IMR-90 (cell line): ENCODE measurements at regions not wholly inside any gene's neighbourhood (a gene's known extent, or its start where the extent isn't known, plus 50 kb on each side); places are given as distances from the start of the nearest gene placed in this dataset.

ENCODE experiments used
- ATAC-seq: fragments of 200-7000 bp; cut with Tn5 transposase; 2 replicates; pipeline ENCODE4 v1.9.1; 2020; ENCODE audit warnings: low read depth, mild to moderate bottlenecking, moderate library complexity
- BruUV-seq: library from RNA; stranded (reverse); fragments of 400-500 nt; replicated peaks from 2 replicates; lab custom pipeline; 2021; lab: Mats Ljungman, UMichigan
- CTCF ChIA-PET: fragments of 300-600 bp; formaldehyde crosslinking; extraction: SDS; loops from one replicate; lab custom pipeline; 2021; ENCODE audit warnings: antibody characterized with exemption; lab: Yijun Ruan, JAX
- POLR2A ChIA-PET: fragments of 300-600 bp; sonication (Branson Sonifier 250); formaldehyde crosslinking; loops from one replicate; lab custom pipeline; 2022; ENCODE audit warnings: antibody characterized with exemption; ENCODE audit not compliant: unreplicated experiment; lab: Charles Lee
- DNase-seq: peaks from one replicate; pipeline ENCODE4 v3.0.0; 2013
- H2AFZ ChIP-seq: replicated peaks from 2 replicates; pipeline ENCODE3; 2013; ENCODE audit warnings: low read length, mild to moderate bottlenecking; ENCODE audit not compliant: poor library complexity
- H2AK5ac ChIP-seq: 2 replicates; pipeline ENCODE4 v1.6.1; 2013; ENCODE audit warnings: low read depth, low read length, inconsistent platforms
- H2AK9ac ChIP-seq: replicated peaks from 2 replicates; pipeline ENCODE3; 2013; ENCODE audit warnings: mild to moderate bottlenecking, low read depth, low read length, moderate library complexity; ENCODE audit not compliant: poor library complexity
- H2BK120ac ChIP-seq: 2 replicates; pipeline ENCODE4 v1.6.1; 2013; ENCODE audit warnings: low read depth, low read length, inconsistent platforms
- H2BK15ac ChIP-seq: 3 replicates; pipeline ENCODE4 v1.6.1; 2013; ENCODE audit warnings: low read depth, low read length, inconsistent platforms
- H2BK20ac ChIP-seq: 2 replicates; pipeline ENCODE4 v1.6.1; 2013; ENCODE audit warnings: low read depth, mild to moderate bottlenecking, inconsistent platforms, low read length, moderate library complexity
- H2BK5ac ChIP-seq: 2 replicates; pipeline ENCODE4 v1.6.1; 2013; ENCODE audit warnings: mild to moderate bottlenecking, low read depth, low read length, inconsistent platforms; ENCODE audit not compliant: poor library complexity, severe bottlenecking
- H3K14ac ChIP-seq: replicated peaks from 2 replicates; pipeline ENCODE4 v1.6.1; 2013; ENCODE audit warnings: low read depth, low read length, inconsistent platforms
- H3K18ac ChIP-seq: 2 replicates; pipeline ENCODE4 v1.6.1; 2013; ENCODE audit warnings: low read depth, low read length, control low read depth
- H3K23ac ChIP-seq: 2 replicates; pipeline ENCODE4 v1.6.1; 2013; ENCODE audit warnings: low read depth, low read length, inconsistent platforms
- H3K27ac ChIP-seq: 2 replicates; pipeline ENCODE4 v1.5.1; 2013; ENCODE audit warnings: mild to moderate bottlenecking, control low read depth, low read length; ENCODE audit not compliant: insufficient read depth
- H3K27me3 ChIP-seq: 2 replicates; pipeline ENCODE4 v1.6.1; 2013; ENCODE audit warnings: low read length; ENCODE audit not compliant: control insufficient read depth, insufficient read depth
- H3K36me3 ChIP-seq: 2 replicates; pipeline ENCODE4 v1.6.1; 2013; ENCODE audit warnings: low read length, mixed read lengths; ENCODE audit not compliant: control insufficient read depth, insufficient read depth
- H3K4ac ChIP-seq: 2 replicates; pipeline ENCODE4 v1.6.1; 2013; ENCODE audit warnings: low read depth, low read length, inconsistent platforms
- H3K4me1 ChIP-seq: 2 replicates; pipeline ENCODE4 v1.6.1; 2013; ENCODE audit warnings: low read length, mixed read lengths; ENCODE audit not compliant: control insufficient read depth, insufficient read depth
- H3K4me2 ChIP-seq: 2 replicates; pipeline ENCODE4 v1.6.1; 2013; ENCODE audit warnings: low read depth, mild to moderate bottlenecking, control low read depth, low read length, moderate library complexity
- H3K4me3 ChIP-seq: 2 replicates; pipeline ENCODE4 v1.5.1; 2013; ENCODE audit warnings: low read depth, mild to moderate bottlenecking, control low read depth, low read length, moderate library complexity; ENCODE audit not compliant: insufficient read depth
- H3K56ac ChIP-seq: 2 replicates; pipeline ENCODE4 v1.6.1; 2013; ENCODE audit warnings: low read length, inconsistent platforms; ENCODE audit not compliant: insufficient read depth; ENCODE audit errors: extremely low read depth
- H3K79me1 ChIP-seq, 2 experiments: 2 replicates each; pipeline ENCODE4 v1.6.1; 2013; ENCODE audit warnings: low read length in 2 of 2, inconsistent platforms in 1 of 2, low read depth in 1 of 2
- H3K9ac ChIP-seq: 2 replicates; pipeline ENCODE4 v1.6.1; 2013; ENCODE audit warnings: low read depth, low read length, control low read depth
- H3K9me1 ChIP-seq: 2 replicates; pipeline ENCODE4 v1.6.1; 2013; ENCODE audit warnings: low read length, inconsistent platforms; ENCODE audit not compliant: insufficient read depth
- H3K9me3 ChIP-seq: 2 replicates; pipeline ENCODE4 v1.6.1; 2013; ENCODE audit warnings: low read length; ENCODE audit not compliant: control insufficient read depth, insufficient read depth
- H4K20me1 ChIP-seq: 2 replicates; pipeline ENCODE4 v1.6.1; 2013; ENCODE audit warnings: low read length, inconsistent platforms; ENCODE audit not compliant: insufficient read depth
- H4K5ac ChIP-seq: 2 replicates; pipeline ENCODE4 v1.6.1; 2013; ENCODE audit warnings: mild to moderate bottlenecking, low read depth, low read length, control low read depth
- H4K8ac ChIP-seq, 2 experiments: 2 replicates each; pipeline ENCODE4 v1.6.1; 2013; ENCODE audit warnings: low read depth in 2 of 2, low read length in 2 of 2, control low read depth in 1 of 2, inconsistent platforms in 1 of 2
- H4K91ac ChIP-seq: 2 replicates; pipeline ENCODE4 v1.6.1; 2013; ENCODE audit warnings: low read depth, low read length, inconsistent platforms; ENCODE audit not compliant: insufficient read depth
- CHD1 ChIP-seq: IDR thresholded peaks from 2 replicates; pipeline ENCODE4 v1.6.1; 2012; ENCODE audit warnings: low read depth, low read length, improper control_type of control experiment
- CTCF ChIP-seq: conservative IDR thresholded peaks from 2 replicates; pipeline ENCODE4 v1.5.1; 2012; ENCODE audit warnings: mild to moderate bottlenecking, low read depth, low read length, improper control_type of control experiment
- ELK1 ChIP-seq: fragments of 150-350 bp; IDR thresholded peaks from 2 replicates; pipeline ENCODE4 v1.6.1; 2016; ENCODE audit warnings: low read depth, mild to moderate bottlenecking, low read length, moderate library complexity, borderline replicate concordance
- MAFK ChIP-seq: IDR thresholded peaks from 2 replicates; pipeline ENCODE4 v1.6.1; 2012; ENCODE audit warnings: low read depth, low read length, improper control_type of control experiment
- MAZ ChIP-seq: IDR thresholded peaks from 2 replicates; pipeline ENCODE4 v1.6.1; 2012; ENCODE audit warnings: low read depth, mild to moderate bottlenecking, low read length, improper control_type of control experiment, moderate library complexity, borderline replicate concordance
- NFE2L2 ChIP-seq: fragments of 150-350 bp; IDR thresholded peaks from 2 replicates; pipeline ENCODE4 v1.6.1; 2016; ENCODE audit warnings: low read depth, mild to moderate bottlenecking, low read length
- RAD21 ChIP-seq: IDR thresholded peaks from 2 replicates; pipeline ENCODE4 v1.6.1; 2012; ENCODE audit warnings: low read length, improper control_type of control experiment
- RFX5 ChIP-seq: IDR thresholded peaks from 2 replicates; pipeline ENCODE4 v1.8.0; 2012; ENCODE audit warnings: low read depth, mild to moderate bottlenecking, low read length, moderate library complexity
- SMC3 ChIP-seq: fragments of 150-350 bp; IDR thresholded peaks from 2 replicates; pipeline ENCODE4 v1.6.1; 2016; ENCODE audit warnings: low read depth, mild to moderate bottlenecking, antibody characterized with exemption, low read length, moderate library complexity
- USF2 ChIP-seq: fragments of 150-350 bp; IDR thresholded peaks from 2 replicates; pipeline ENCODE4 v1.6.1; 2017; ENCODE audit warnings: mild to moderate bottlenecking, antibody characterized with exemption, low read length, low read depth
- WGBS, 2 experiments: methylation state at CpG; one replicate each; pipeline versions ENCODE4 v1.1.5 to v1.1.7; 2013; ENCODE audit warnings: missing lambda C conversion rate in 2 of 2; ENCODE audit not compliant: insufficient read length in 1 of 2; ENCODE audit errors: extremely low coverage in 2 of 2; 5-methylcytosine and 5-hydroxymethylcytosine counted together
- dilution Hi-C: fragments of 300-500 bp; cut with HindIII; formaldehyde crosslinking; loops from one replicate; pipeline ENCODE4 v1.14.3; 2018; ENCODE audit warnings: low sequenced_read_pairs; ENCODE audit not compliant: unreplicated experiment
- in situ Hi-C: fragments of 300-500 bp; cut with MboI; formaldehyde crosslinking; loops from 3 replicates; pipeline ENCODE4 v1.14.3; 2019; ENCODE audit warnings: low sequenced_read_pairs, inconsistent platforms, mixed read lengths
- intact Hi-C: fragments of 100-400 bp; cut with micrococcal nuclease; formaldehyde crosslinking; loops from 2 replicates; pipeline ENCODE4 v1.10.0; 2022

- Histone ChIP-seq H2AK9ac (no peak overlapping the region), H2BK20ac (no peak overlapping the region), H3K9me3 (peaks cover 2% of the 10 kb centered on the region), H3K27me3 (no peaks in the 10 kb centered on the region), H2AK5ac (no peak overlapping the region), H3K18ac (no peak overlapping the region), H3K23ac (no peak overlapping the region), H3K9me1 (no peaks in the 10 kb centered on the region), H4K20me1 (no peaks in the 10 kb centered on the region), H3K27ac (no peak overlapping the region), H2BK5ac (no peak overlapping the region), H3K9ac (no peak overlapping the region), H2AFZ (no peak overlapping the region), H2BK15ac (no peak overlapping the region), H3K79me1 (no peaks in the 10 kb centered on the region), H3K56ac (no peak overlapping the region), H2BK120ac (no peak overlapping the region), H4K8ac (no peak overlapping the region), H3K4me3 (no peak overlapping the region), H3K36me3 (no peaks in the 10 kb centered on the region), H3K4me2 (no peak overlapping the region), H4K5ac (no peak overlapping the region), H3K4me1 (no peaks in the 10 kb centered on the region; the same call in 1 of the 2 replicates), H3K4ac (no peak overlapping the region), H4K91ac (no peak overlapping the region), H3K14ac (no peak overlapping the region)
- dilution Hi-C loops (no loop called here), intact Hi-C loops (no loop called here), in situ Hi-C loops (no loop called here)
- ATAC-seq (no peak), DNase-seq (no peak)
- BruUV-seq, result no TSS peak
- ChIA-PET POLR2A (no interaction called here), CTCF (no interaction called here)
- WGBS, 2 experiments, result 83% methylated on average over 2 of the region's 6 CpGs; no CpG with 5 or more reads in 1 of the 2 experiments
- TF ChIP-seq CTCF, result no peak
- no peak for TF ChIP-seq USF2
- TF ChIP-seq RAD21, result no peak
- no peak for TF ChIP-seq MAFK
- no peak for TF ChIP-seq SMC3
- TF ChIP-seq NFE2L2, result no peak
- TF ChIP-seq ELK1, result no peak
- TF ChIP-seq RFX5, result no peak
- TF ChIP-seq MAZ, result no peak
- no peak for TF ChIP-seq CHD1
Observed at GRCh38 chr2:128420131-128420530, 101.5 kb upstream of the HS6ST1 start.
